ENCODE measurements at regions not wholly inside any gene's neighbourhood (a gene's known extent, or its start where the extent isn't known, plus 50 kb on each side); places are given as distances from the start of the nearest gene placed in this dataset.
"Not testable (repeated sequence)": the region's sequence is repeated elsewhere in the genome, so short reads cannot be mapped to it uniquely, and the experiment has no call there.

DNA sequence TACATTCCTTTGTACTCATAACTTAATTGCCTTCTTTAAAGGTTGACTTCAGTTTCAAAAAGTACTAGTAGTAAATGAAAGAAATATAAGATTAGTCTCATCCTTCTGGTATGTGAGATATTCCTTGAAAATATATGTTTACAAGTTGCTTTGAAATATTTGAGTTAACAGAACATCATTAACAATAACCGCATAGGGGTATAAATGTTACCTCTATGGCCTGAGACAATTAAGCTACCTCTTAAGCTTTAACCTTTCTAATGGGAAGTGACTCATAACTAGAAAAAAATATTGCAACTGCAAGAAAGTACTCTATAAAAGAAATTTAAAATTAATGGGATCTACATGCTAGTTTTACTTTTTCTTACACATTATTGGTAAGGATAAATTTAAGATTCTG, 399.0 kb downstream of the CDH10 start:
- H3K9me3 ChIP-seq = no peaks in the 10 kb centered on the region
- intact Hi-C loops (cut with DNase I; ENCODE audit: low total_unique reads) = no loop called here
- H3K36me3 ChIP-seq (ENCODE audit: low read depth, missing control alignments) = no peaks in the 10 kb centered on the region
- no peaks in the 10 kb centered on the region for H3K27me3 ChIP-seq
- H3K4me1 ChIP-seq = no peaks in the 10 kb centered on the region
- H3K27ac ChIP-seq = no peak overlapping the region
- TF ChIP-seq, protein P1, sequence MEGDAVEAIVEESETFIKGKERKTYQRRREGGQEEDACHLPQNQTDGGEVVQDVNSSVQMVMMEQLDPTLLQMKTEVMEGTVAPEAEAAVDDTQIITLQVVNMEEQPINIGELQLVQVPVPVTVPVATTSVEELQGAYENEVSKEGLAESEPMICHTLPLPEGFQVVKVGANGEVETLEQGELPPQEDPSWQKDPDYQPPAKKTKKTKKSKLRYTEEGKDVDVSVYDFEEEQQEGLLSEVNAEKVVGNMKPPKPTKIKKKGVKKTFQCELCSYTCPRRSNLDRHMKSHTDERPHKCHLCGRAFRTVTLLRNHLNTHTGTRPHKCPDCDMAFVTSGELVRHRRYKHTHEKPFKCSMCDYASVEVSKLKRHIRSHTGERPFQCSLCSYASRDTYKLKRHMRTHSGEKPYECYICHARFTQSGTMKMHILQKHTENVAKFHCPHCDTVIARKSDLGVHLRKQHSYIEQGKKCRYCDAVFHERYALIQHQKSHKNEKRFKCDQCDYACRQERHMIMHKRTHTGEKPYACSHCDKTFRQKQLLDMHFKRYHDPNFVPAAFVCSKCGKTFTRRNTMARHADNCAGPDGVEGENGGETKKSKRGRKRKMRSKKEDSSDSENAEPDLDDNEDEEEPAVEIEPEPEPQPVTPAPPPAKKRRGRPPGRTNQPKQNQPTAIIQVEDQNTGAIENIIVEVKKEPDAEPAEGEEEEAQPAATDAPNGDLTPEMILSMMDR (IDR thresholded peaks at IDR 0.05) = no peak
- TF ChIP-seq POLR2A (IDR thresholded peaks at IDR 0.05) = no peak
- 88 to 94% methylated on average over 1 of the region's 1 CpG for WGBS, 2 donors
- H3K4me3 ChIP-seq = no peak overlapping the region
- no peak for DNase-seq

- TF ChIP-seq, protein P1 (IDR thresholded peaks at IDR 0.05) = no peak
- no peak for TF ChIP-seq POLR2A (IDR thresholded peaks at IDR 0.05)
- Histone ChIP-seq H3K27ac (no peak overlapping the region), H3K36me3 (ENCODE audit: low read depth, missing control alignments) (no peaks in the 10 kb centered on the region), H3K4me1 (no peaks in the 10 kb centered on the region), H3K4me3 (no peak overlapping the region), H3K9me3 (no peaks in the 10 kb centered on the region), H3K27me3 (no peaks in the 10 kb centered on the region)
- DNase-seq = no peak
- 75 to 80% methylated on average over 5 of the region's 5 CpGs for WGBS, 2 donors
- intact Hi-C loops (cut with DNase I; ENCODE audit: low total_unique reads) = no loop called here
These were observed 380.2 kb downstream of the CDH10 start for GRCh38 chr5:24264547-24264946.

DNA sequence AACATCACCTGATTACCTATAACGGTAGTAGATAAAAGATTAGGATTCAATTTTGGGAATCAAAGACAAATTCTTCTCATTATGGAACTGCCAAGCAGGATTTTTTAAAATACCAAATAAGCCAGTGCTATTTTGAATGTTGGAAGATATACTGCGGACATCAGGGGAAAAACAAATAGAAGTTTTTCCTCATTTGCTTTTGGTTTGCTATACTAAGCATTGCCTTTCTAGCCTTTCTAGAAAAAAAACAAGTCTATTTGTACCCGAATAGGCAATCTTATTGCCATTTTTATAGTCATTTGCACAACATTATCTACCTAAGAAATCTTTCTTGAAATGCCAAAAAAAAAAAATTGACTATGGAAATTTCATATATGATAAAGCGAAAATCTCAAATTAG, 379.5 kb downstream of the CDH10 start:
- Histone ChIP-seq H3K27ac (no peak overlapping the region), H3K9me3 (no peaks in the 10 kb centered on the region), H3K36me3 (ENCODE audit: low read depth, missing control alignments) (no peaks in the 10 kb centered on the region), H3K4me3 (no peak overlapping the region), H3K4me1 (no peaks in the 10 kb centered on the region), H3K27me3 (no peaks in the 10 kb centered on the region)
- TF ChIP-seq POLR2A (IDR thresholded peaks at IDR 0.05) = no peak
- no peak for DNase-seq
- intact Hi-C loops (cut with DNase I; ENCODE audit: low total_unique reads) = no loop called here
- 79 to 82% methylated on average over 4 of the region's 4 CpGs for WGBS, 2 donors

GRCh38 chr5:24268482-24269056, 376.2 kb downstream of the CDH10 start:
- Histone ChIP-seq H3K4me3 (no peak overlapping the region), H3K27me3 (no peaks in the 10 kb centered on the region), H3K36me3 (ENCODE audit: low read depth, missing control alignments) (no peaks in the 10 kb centered on the region), H3K4me1 (no peaks in the 10 kb centered on the region), H3K9me3 (no peaks in the 10 kb centered on the region), H3K27ac (no peak overlapping the region)
- DNase-seq = no peak
- 88 to 89% methylated on average over 2 of the region's 2 CpGs for WGBS, 2 donors
- no peak for TF ChIP-seq POLR2A (IDR thresholded peaks at IDR 0.05)
- TF ChIP-seq, protein P1 (IDR thresholded peaks at IDR 0.05) = no peak
- intact Hi-C loops (cut with DNase I; ENCODE audit: low total_unique reads) = no loop called here

- WGBS, 2 donors = 86 to 87% methylated on average over 5 of the region's 5 CpGs
- intact Hi-C loops (cut with DNase I; ENCODE audit: low total_unique reads); H3K4me3 ChIP-seq; H3K36me3 ChIP-seq (ENCODE audit: low read depth, missing control alignments); DNase-seq; H3K9me3 ChIP-seq; H3K4me1 ChIP-seq; H3K27ac ChIP-seq; H3K27me3 ChIP-seq: not testable (repeated sequence)
These were observed 373.1 kb downstream of the CDH10 start for GRCh38 chr5:24271702-24272118.

GRCh38 chr5:24272741-24273140, 372.0 kb downstream of the CDH10 start:
- no peak for TF ChIP-seq POLR2A (IDR thresholded peaks at IDR 0.05)
- TF ChIP-seq, protein P1 (IDR thresholded peaks at IDR 0.05) = no peak
- Histone ChIP-seq H3K27me3 (no peaks in the 10 kb centered on the region), H3K36me3 (ENCODE audit: low read depth, missing control alignments) (no peaks in the 10 kb centered on the region), H3K27ac (no peak overlapping the region), H3K4me1 (no peaks in the 10 kb centered on the region), H3K4me3 (no peak overlapping the region), H3K9me3 (no peaks in the 10 kb centered on the region)
- intact Hi-C loops (cut with DNase I; ENCODE audit: low total_unique reads) = no loop called here
- no peak for DNase-seq
- WGBS, 2 donors = 54 to 70% methylated on average over 7 of the region's 7 CpGs
